ENCODE measurements at regions not wholly inside any gene's neighbourhood (a gene's known extent, or its start where the extent isn't known, plus 50 kb on each side); places are given as distances from the start of the nearest gene placed in this dataset.

DNA sequence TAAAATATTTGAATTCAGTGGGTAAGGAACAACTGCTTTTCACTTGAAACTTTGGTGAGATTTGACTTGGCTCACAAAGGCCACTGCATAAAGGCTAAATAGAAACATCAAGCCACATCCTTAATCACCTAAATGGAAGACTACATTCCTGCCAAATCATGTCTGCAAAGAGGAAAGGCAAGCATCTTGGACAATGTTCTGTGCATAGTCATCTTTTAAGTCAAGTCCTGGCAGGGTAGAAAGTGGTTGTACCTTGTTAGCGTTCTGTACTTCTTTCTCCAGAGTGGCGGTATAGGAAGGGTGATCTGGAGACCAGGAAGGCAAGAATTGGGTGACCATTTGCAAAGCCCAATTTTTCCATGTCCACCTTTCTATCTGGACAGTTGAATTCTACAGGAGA lies 121.4 kb upstream of the SLC14A2 start:
- Histone ChIP-seq H2AFZ (ENCODE audit: low read length) (no peak overlapping the region), H3K36me3 (ENCODE audit: low read depth, low read length) (no peaks in the 10 kb centered on the region), H3K4me3 (ENCODE audit: low read length) (no peak overlapping the region), H3K4me1 (ENCODE audit: insufficient read depth, low read length) (no peaks in the 10 kb centered on the region), H4K20me1 (ENCODE audit: low read length) (no peaks in the 10 kb centered on the region), H3K27ac (ENCODE audit: low read length) (no peak overlapping the region), H3K9me2 (replicated peaks; ENCODE audit: low read length) (no peaks in the 10 kb centered on the region), H3K4me2 (ENCODE audit: low read length) (no peak overlapping the region), H3K9me3 (ENCODE audit: low read length) (no peaks in the 10 kb centered on the region), H3F3A (ENCODE audit: low read length, unreplicated experiment) (no peaks in the 10 kb centered on the region), H3K27me3 (ENCODE audit: low read length) (no peaks in the 10 kb centered on the region), H3K79me2 (ENCODE audit: low read length) (no peaks in the 10 kb centered on the region), H3K9ac (ENCODE audit: low read length) (no peak overlapping the region)
- ATAC-seq (no peak), DNase-seq (no peak)
- TF ChIP-seq EZH2 (IDR thresholded peaks at IDR 0.05; ENCODE audit: low read length, unreplicated experiment) (no peak), CTCF (conservative IDR thresholded peaks at IDR 0.05; ENCODE audit: low read depth, low read length) (no peak), EZH2phosphoT487 (IDR thresholded peaks at IDR 0.05; ENCODE audit: borderline replicate concordance, low read length) (no peak)
- intact Hi-C loops (cut with micrococcal nuclease), result no loop called here
- no TSS peak for BruUV-seq (replicated peaks)
- POLR2A ChIA-PET (ENCODE audit: unreplicated experiment), result no interaction called here
- CTCF ChIA-PET, result no interaction called here

DNA sequence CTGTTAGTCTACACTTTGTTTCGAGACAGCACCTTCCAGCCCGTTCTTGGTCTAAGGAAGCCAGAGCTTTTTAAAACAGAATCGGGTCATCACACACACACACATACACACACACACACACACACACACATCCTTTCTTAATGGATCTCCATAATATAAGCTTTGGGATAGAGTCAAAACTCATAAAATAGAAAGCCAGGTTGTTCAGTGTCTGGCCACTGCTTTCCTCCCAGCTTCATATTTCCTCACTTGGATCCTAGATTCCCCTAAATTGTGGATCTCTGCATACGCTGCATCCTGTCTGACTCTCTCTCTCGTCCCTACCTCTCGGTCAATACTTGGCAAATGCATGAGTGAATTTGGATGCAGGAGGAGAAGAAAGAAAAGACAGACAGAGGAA lies 120.5 kb upstream of the SLC14A2 start:
- no peak overlapping the region for H3K4me2 ChIP-seq (ENCODE audit: low read length)
- TF ChIP-seq CTCF (conservative IDR thresholded peaks at IDR 0.05; ENCODE audit: low read depth, low read length), result no peak
- no peak for TF ChIP-seq EZH2 (IDR thresholded peaks at IDR 0.05; ENCODE audit: low read length, unreplicated experiment)
- no peak for TF ChIP-seq EZH2phosphoT487 (IDR thresholded peaks at IDR 0.05; ENCODE audit: borderline replicate concordance, low read length)
- ChIA-PET CTCF (no interaction called here), POLR2A (ENCODE audit: unreplicated experiment) (no interaction called here)
- no peaks in the 10 kb centered on the region for H3K36me3 ChIP-seq (ENCODE audit: low read depth, low read length)
- no peaks in the 10 kb centered on the region for H3K9me3 ChIP-seq (ENCODE audit: low read length)
- no peaks in the 10 kb centered on the region for H3F3A ChIP-seq (ENCODE audit: low read length, unreplicated experiment)
- ATAC-seq (no peak), DNase-seq (no peak)
- no peak overlapping the region for H3K9ac ChIP-seq (ENCODE audit: low read length)
- intact Hi-C loops (cut with micrococcal nuclease), result no loop called here
- no peak overlapping the region for H3K27ac ChIP-seq (ENCODE audit: low read length)
- no peaks in the 10 kb centered on the region for H4K20me1 ChIP-seq (ENCODE audit: low read length)
- no peaks in the 10 kb centered on the region for H3K79me2 ChIP-seq (ENCODE audit: low read length)
- H2AFZ ChIP-seq (ENCODE audit: low read length), result no peak overlapping the region
- no peaks in the 10 kb centered on the region for H3K27me3 ChIP-seq (ENCODE audit: low read length)
- BruUV-seq (replicated peaks), result no TSS peak
- no peak overlapping the region for H3K4me3 ChIP-seq (ENCODE audit: low read length)
- H3K9me2 ChIP-seq (replicated peaks; ENCODE audit: low read length), result no peaks in the 10 kb centered on the region
- no peaks in the 10 kb centered on the region for H3K4me1 ChIP-seq (ENCODE audit: insufficient read depth, low read length)

GRCh38 chr18:45496741-45497140 lies 118.5 kb upstream of the SLC14A2 start:
- no TSS peak for BruUV-seq (replicated peaks)

More at GRCh38 chr18:45496741-45497140, 118.5 kb upstream of the SLC14A2 start:
- H3K4me2 ChIP-seq (ENCODE audit: low read length), result no peak overlapping the region
- no peaks in the 10 kb centered on the region for H3K4me1 ChIP-seq (ENCODE audit: insufficient read depth, low read length)
- no peak overlapping the region for H3K9ac ChIP-seq (ENCODE audit: low read length)
- H2AFZ ChIP-seq (ENCODE audit: low read length), result no peak overlapping the region
- H3K9me3 ChIP-seq (ENCODE audit: low read length), result no peaks in the 10 kb centered on the region
- TF ChIP-seq EZH2phosphoT487 (IDR thresholded peaks at IDR 0.05; ENCODE audit: borderline replicate concordance, low read length) (no peak), EZH2 (IDR thresholded peaks at IDR 0.05; ENCODE audit: low read length, unreplicated experiment) (no peak), CTCF (conservative IDR thresholded peaks at IDR 0.05; ENCODE audit: low read depth, low read length) (no peak)
- no peaks in the 10 kb centered on the region for H3K79me2 ChIP-seq (ENCODE audit: low read length)
- no peaks in the 10 kb centered on the region for H3K27me3 ChIP-seq (ENCODE audit: low read length)
- ATAC-seq (no peak), DNase-seq (no peak)
- no peaks in the 10 kb centered on the region for H3K9me2 ChIP-seq (replicated peaks; ENCODE audit: low read length)
- no peaks in the 10 kb centered on the region for H3K36me3 ChIP-seq (ENCODE audit: low read depth, low read length)
- no peaks in the 10 kb centered on the region for H3F3A ChIP-seq (ENCODE audit: low read length, unreplicated experiment)
- no peak overlapping the region for H3K4me3 ChIP-seq (ENCODE audit: low read length)
- intact Hi-C loops (cut with micrococcal nuclease), result no loop called here
- no peaks in the 10 kb centered on the region for H4K20me1 ChIP-seq (ENCODE audit: low read length)
- ChIA-PET CTCF (no interaction called here), POLR2A (ENCODE audit: unreplicated experiment) (no interaction called here)
- H3K27ac ChIP-seq (ENCODE audit: low read length), result no peak overlapping the region

Measured in PC-3 (cell line).